ENCODE measurements at regions not wholly inside any gene's neighbourhood (a gene's known extent, or its start where the extent isn't known, plus 50 kb on each side); places are given as distances from the start of the nearest gene placed in this dataset.

- DNase-seq (ENCODE audit: low read depth in 3 of 3): no peak
Measured at GRCh38 chr10:107476408-107476807, 311.9 kb upstream of the SORCS1 start.

- no peak for DNase-seq (ENCODE audit: low read depth in 3 of 3)
Measured at GRCh38 chr10:107474650-107475049, 310.1 kb upstream of the SORCS1 start.

- no peak for DNase-seq (ENCODE audit: low read depth in 3 of 3)
Measured at GRCh38 chr10:107473225-107473624, 308.7 kb upstream of the SORCS1 start.

- no peak for DNase-seq (ENCODE audit: low read depth in 3 of 3)
Measured at GRCh38 chr10:107471911-107472310, 307.4 kb upstream of the SORCS1 start.

GRCh38 chr10:107453561-107453960, 289.1 kb upstream of the SORCS1 start:
- no peak for DNase-seq (ENCODE audit: low read depth in 3 of 3)

- DNase-seq (ENCODE audit: low read depth in 3 of 3): no peak
Measured at GRCh38 chr10:107451047-107451446, 286.5 kb upstream of the SORCS1 start.

GRCh38 chr10:107450056-107450455, 285.6 kb upstream of the SORCS1 start:
- no peak for DNase-seq (ENCODE audit: low read depth in 3 of 3)

- DNase-seq (ENCODE audit: low read depth in 3 of 3): no peak
Measured at GRCh38 chr10:107444443-107444842, 279.9 kb upstream of the SORCS1 start.

- DNase-seq (ENCODE audit: low read depth in 3 of 3): no peak
Measured at GRCh38 chr10:107443813-107444212, 279.3 kb upstream of the SORCS1 start.

GRCh38 chr10:107443326-107443725, 278.8 kb upstream of the SORCS1 start:
- no peak for DNase-seq (ENCODE audit: low read depth in 3 of 3)

GRCh38 chr10:107442035-107442505, 277.6 kb upstream of the SORCS1 start:
- no peak for DNase-seq (ENCODE audit: low read depth in 3 of 3)

GRCh38 chr10:107440741-107441140, 276.2 kb upstream of the SORCS1 start:
- DNase-seq (ENCODE audit: low read depth in 3 of 3): no peak

- DNase-seq (ENCODE audit: low read depth in 3 of 3): no peak
Measured at GRCh38 chr10:107437921-107438320, 273.4 kb upstream of the SORCS1 start.

- no peak for DNase-seq (ENCODE audit: low read depth in 3 of 3)
Measured at GRCh38 chr10:107436568-107436967, 272.1 kb upstream of the SORCS1 start.

GRCh38 chr10:107434854-107435253, 270.3 kb upstream of the SORCS1 start:
- no peak for DNase-seq (ENCODE audit: low read depth in 3 of 3)

- DNase-seq (ENCODE audit: low read depth in 3 of 3): no peak
Measured at GRCh38 chr10:107434201-107434600, 269.7 kb upstream of the SORCS1 start.

- no peak for DNase-seq (ENCODE audit: low read depth in 3 of 3)
Measured at GRCh38 chr10:107433605-107434004, 269.1 kb upstream of the SORCS1 start.

GRCh38 chr10:107430446-107430845, 265.9 kb upstream of the SORCS1 start:
- no peak for DNase-seq (ENCODE audit: low read depth in 3 of 3)

GRCh38 chr10:107427016-107427415, 262.5 kb upstream of the SORCS1 start:
- DNase-seq (ENCODE audit: low read depth in 3 of 3): no peak

GRCh38 chr10:107425931-107426553, 261.5 kb upstream of the SORCS1 start:
- no peak for DNase-seq (ENCODE audit: low read depth in 3 of 3)

GRCh38 chr10:107424628-107425027, 260.1 kb upstream of the SORCS1 start:
- no peak for DNase-seq (ENCODE audit: low read depth in 3 of 3)

- no peak for DNase-seq (ENCODE audit: low read depth in 3 of 3)
Measured at GRCh38 chr10:107423903-107424302, 259.4 kb upstream of the SORCS1 start.

GRCh38 chr10:107422681-107423080, 258.2 kb upstream of the SORCS1 start:
- DNase-seq (ENCODE audit: low read depth in 3 of 3): no peak

GRCh38 chr10:107420196-107420595, 255.7 kb upstream of the SORCS1 start:
- DNase-seq (ENCODE audit: low read depth in 3 of 3): no peak
